ENCODE measurements at regions not wholly inside any gene's neighbourhood (a gene's known extent, or its start where the extent isn't known, plus 50 kb on each side); places are given as distances from the start of the nearest gene placed in this dataset.
A peak's percentile ranks its signal among the peaks of the same experiment; 100 is the strongest.

GRCh38 chr9:115211413-115212124, 93.6 kb upstream of the TNC start:
- H4K20me1 ChIP-seq (ENCODE audit: insufficient read depth), result no peaks in the 10 kb centered on the region
- H3K27me3 ChIP-seq (ENCODE audit: insufficient read depth), result no peaks in the 10 kb centered on the region
- WGBS (ENCODE audit: low lambda C conversion rate), result 72% methylated on average over 3 of the region's 3 CpGs
- ChIA-PET CTCF (no interaction called here), POLR2A (no interaction called here)
- H3K4me3 ChIP-seq (ENCODE audit: low read depth in 2 of 2, low read length in 1 of 2), result no peak overlapping the region
- H3K4me2 ChIP-seq, result no peak overlapping the region
- peak overlapping the region in 1 of 2 experiments; percentile 47; a peak in 3 of 4 replicates for H3K27ac ChIP-seq (ENCODE audit: low read depth in 2 of 2, low read length in 1 of 2)
- no peak overlapping the region for H2AFZ ChIP-seq (ENCODE audit: low read depth)
- no peaks in the 10 kb centered on the region for H3K36me3 ChIP-seq (replicated peaks in 1 of 2; ENCODE audit: control insufficient read depth in 1 of 2, insufficient read depth in 2 of 2, low read length in 1 of 2)
- H3K9me3 ChIP-seq, result no peaks in the 10 kb centered on the region
- no peaks in the 10 kb centered on the region for H3K79me2 ChIP-seq (ENCODE audit: insufficient read depth)
- no peaks in the 10 kb centered on the region for H3K9me2 ChIP-seq
- no peak overlapping the region for H3K9ac ChIP-seq
- H3F3A ChIP-seq (replicated peaks; ENCODE audit: insufficient read depth), result peaks cover 30% of the 10 kb centered on the region
- DNase-seq, result no peak
- H3K4me1 ChIP-seq (ENCODE audit: control insufficient read depth in 1 of 2, insufficient read depth in 2 of 2, low read depth in 1 of 2, low read length in 1 of 2), result peaks cover 16 to 44% of the 10 kb centered on the region in 2 experiments
- TF ChIP-seq TAF1 (IDR thresholded peaks at IDR 0.05; ENCODE audit: borderline replicate concordance, low read depth, low read length), result no peak
- no peak for TF ChIP-seq GABPA (IDR thresholded peaks at IDR 0.05; ENCODE audit: low read depth)
- 0 out of 2 replicates have a peak, but pooled peaks have one; percentile 19 for TF ChIP-seq TEAD4 (IDR thresholded peaks at IDR 0.05; ENCODE audit: borderline replicate concordance, insufficient read depth)
- TF ChIP-seq, protein P1, sequence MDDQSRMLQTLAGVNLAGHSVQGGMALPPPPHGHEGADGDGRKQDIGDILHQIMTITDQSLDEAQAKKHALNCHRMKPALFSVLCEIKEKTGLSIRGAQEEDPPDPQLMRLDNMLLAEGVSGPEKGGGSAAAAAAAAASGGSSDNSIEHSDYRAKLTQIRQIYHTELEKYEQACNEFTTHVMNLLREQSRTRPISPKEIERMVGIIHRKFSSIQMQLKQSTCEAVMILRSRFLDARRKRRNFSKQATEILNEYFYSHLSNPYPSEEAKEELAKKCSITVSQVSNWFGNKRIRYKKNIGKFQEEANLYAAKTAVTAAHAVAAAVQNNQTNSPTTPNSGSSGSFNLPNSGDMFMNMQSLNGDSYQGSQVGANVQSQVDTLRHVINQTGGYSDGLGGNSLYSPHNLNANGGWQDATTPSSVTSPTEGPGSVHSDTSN (IDR thresholded peaks at IDR 0.05), result peak; percentile 51; the same call in 1 of the 2 replicates
- TF ChIP-seq ELF1 (IDR thresholded peaks at IDR 0.05), result no peak
- TF ChIP-seq CHD2 (IDR thresholded peaks at IDR 0.05; ENCODE audit: low read length, partially characterized antibody), result no peak
- TF ChIP-seq FOXM1 (IDR thresholded peaks at IDR 0.05; ENCODE audit: low read depth), result no peak
- TF ChIP-seq RFX5 (IDR thresholded peaks at IDR 0.05; ENCODE audit: low read length), result no peak
- 0 out of 2 replicates have a peak, but pooled peaks have one; percentile 15 for TF ChIP-seq RXRA (IDR thresholded peaks at IDR 0.05; ENCODE audit: borderline replicate concordance, low read depth)
- TF ChIP-seq RCOR1 (IDR thresholded peaks at IDR 0.05; ENCODE audit: low read length), result no peak
- TF ChIP-seq TCF12 (IDR thresholded peaks at IDR 0.05), result peak; percentile 81
- no peak for TF ChIP-seq IRF3 (IDR thresholded peaks at IDR 0.05; ENCODE audit: low read depth, low read length)
- TF ChIP-seq GATA2 (CRISPR knock-in tag; IDR thresholded peaks at IDR 0.05), result no peak
- TF ChIP-seq EZH2phosphoT487 (IDR thresholded peaks at IDR 0.05; ENCODE audit: borderline replicate concordance, low read depth), result no peak
- TF ChIP-seq SIN3A (IDR thresholded peaks at IDR 0.05; ENCODE audit: borderline replicate concordance, low read depth, low read length), result no peak
- TF ChIP-seq ZBTB33 (IDR thresholded peaks at IDR 0.05; ENCODE audit: borderline replicate concordance, low read depth), result no peak
- TF ChIP-seq CTCF (IDR thresholded peaks at IDR 0.05), result no peak
- peak; percentile 19; the same call in 1 of the 2 replicates for TF ChIP-seq JUND (IDR thresholded peaks at IDR 0.05)
- TF ChIP-seq MEF2A (IDR thresholded peaks at IDR 0.05; ENCODE audit: borderline replicate concordance, low read depth), result peak; percentile 69; the same call in 1 of the 2 replicates
- TF ChIP-seq, protein P2, sequence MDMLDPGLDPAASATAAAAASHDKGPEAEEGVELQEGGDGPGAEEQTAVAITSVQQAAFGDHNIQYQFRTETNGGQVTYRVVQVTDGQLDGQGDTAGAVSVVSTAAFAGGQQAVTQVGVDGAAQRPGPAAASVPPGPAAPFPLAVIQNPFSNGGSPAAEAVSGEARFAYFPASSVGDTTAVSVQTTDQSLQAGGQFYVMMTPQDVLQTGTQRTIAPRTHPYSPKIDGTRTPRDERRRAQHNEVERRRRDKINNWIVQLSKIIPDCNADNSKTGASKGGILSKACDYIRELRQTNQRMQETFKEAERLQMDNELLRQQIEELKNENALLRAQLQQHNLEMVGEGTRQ (IDR thresholded peaks at IDR 0.05; ENCODE audit: borderline replicate concordance, low read depth, low read length), result no peak
- TF ChIP-seq, protein P3, sequence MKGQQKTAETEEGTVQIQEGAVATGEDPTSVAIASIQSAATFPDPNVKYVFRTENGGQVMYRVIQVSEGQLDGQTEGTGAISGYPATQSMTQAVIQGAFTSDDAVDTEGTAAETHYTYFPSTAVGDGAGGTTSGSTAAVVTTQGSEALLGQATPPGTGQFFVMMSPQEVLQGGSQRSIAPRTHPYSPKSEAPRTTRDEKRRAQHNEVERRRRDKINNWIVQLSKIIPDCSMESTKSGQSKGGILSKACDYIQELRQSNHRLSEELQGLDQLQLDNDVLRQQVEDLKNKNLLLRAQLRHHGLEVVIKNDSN (IDR thresholded peaks at IDR 0.05; ENCODE audit: borderline replicate concordance, low read depth), result no peak
- no peak for TF ChIP-seq FOSL2 (IDR thresholded peaks at IDR 0.05; ENCODE audit: borderline replicate concordance, low read depth)
- peak in 1 of 2 experiments; percentile 49; a peak in 1 of 4 replicates for TF ChIP-seq EP300 (IDR thresholded peaks at IDR 0.05; ENCODE audit: borderline replicate concordance in 1 of 2, low read depth in 1 of 2, low read length in 1 of 2)
- no peak for TF ChIP-seq YY1 (IDR thresholded peaks at IDR 0.05; ENCODE audit: low read depth)
- no peak; the same call in 1 of the 2 replicates for TF ChIP-seq POLR2AphosphoS5 (IDR thresholded peaks at IDR 0.05; ENCODE audit: low read depth, low read length)
- TF ChIP-seq MXI1 (IDR thresholded peaks at IDR 0.05; ENCODE audit: low read depth, low read length), result no peak
- TF ChIP-seq RAD21 (IDR thresholded peaks at IDR 0.05; ENCODE audit: low read length), result no peak

All from SK-N-SH (cell line).